H1 (cell line): ENCODE measurements at regions not wholly inside any gene's neighbourhood (a gene's known extent, or its start where the extent isn't known, plus 50 kb on each side); places are given as distances from the start of the nearest gene placed in this dataset.

Source experiments
- CTCF ChIA-PET: fragments of 300-600 bp; sonication (Branson Sonifier 250); formaldehyde crosslinking; loops from one replicate; lab custom pipeline; 2021; ENCODE audit not compliant: partially characterized antibody; lab: Charles Lee
- POLR2A ChIA-PET: fragments of 300-600 bp; sonication (Branson Sonifier 250); formaldehyde crosslinking; loops from one replicate; lab custom pipeline; 2021; ENCODE audit warnings: inconsistent platforms; ENCODE audit not compliant: partially characterized antibody; lab: Charles Lee
- DNase-seq, 2 experiments: peaks; one replicate each; pipeline versions ENCODE4 v3.0.0 to v3.0.0-alpha.2; 2010 to 2022; ENCODE audit warnings: low spot score in 2 of 2, low read depth in 1 of 2, mixed read lengths in 1 of 2
- FAIRE-seq: peaks from 2 replicates; lab custom pipeline; 2011; peaks lifted over from hg19 to GRCh38; lab: Jason Lieb, UNC
- H2AFZ ChIP-seq: 2 replicates; pipeline ENCODE4 v1.8.1; 2012; ENCODE audit warnings: low read length, inconsistent platforms
- H2AK5ac ChIP-seq: 2 replicates; pipeline ENCODE4 v1.6.1; 2013; ENCODE audit warnings: low read depth, low read length
- H2BK120ac ChIP-seq: replicated peaks from 2 replicates; pipeline ENCODE3; 2013; ENCODE audit warnings: low read depth, low read length, inconsistent platforms
- H2BK12ac ChIP-seq: 2 replicates; pipeline ENCODE4 v1.6.1; 2013; ENCODE audit warnings: low read depth, low read length
- H2BK15ac ChIP-seq: 2 replicates; pipeline ENCODE4 v1.6.1; 2013; ENCODE audit warnings: low read length
- H2BK20ac ChIP-seq: 2 replicates; pipeline ENCODE4 v1.6.1; 2013; ENCODE audit warnings: low read length
- H2BK5ac ChIP-seq: 2 replicates; pipeline ENCODE4 v1.6.1; 2013; ENCODE audit warnings: low read depth, low read length
- H3K14ac ChIP-seq: 2 replicates; pipeline ENCODE4 v1.6.1; 2013; ENCODE audit warnings: inconsistent platforms; ENCODE audit not compliant: insufficient read length
- H3K18ac ChIP-seq: 2 replicates; pipeline ENCODE4 v1.6.1; 2013; ENCODE audit warnings: low read length; ENCODE audit errors: extremely low read depth
- H3K23ac ChIP-seq: 2 replicates; pipeline ENCODE4 v1.6.1; 2013; ENCODE audit warnings: inconsistent platforms; ENCODE audit not compliant: insufficient read length
- H3K23me2 ChIP-seq: 2 replicates; pipeline ENCODE4 v1.6.1; 2013; ENCODE audit warnings: low read depth, low read length
- H3K27ac ChIP-seq: 2 replicates; pipeline ENCODE4 v1.6.1; 2011; ENCODE audit warnings: low read depth, low read length, inconsistent platforms
- H3K27me3 ChIP-seq, 4 experiments: replicated peaks in 1 of 4; 1 replicate in 1 of 4; 2 replicates in 3 of 4; pipeline versions ENCODE4 v1.6.1 to v1.8.1; 2011 to 2013; ENCODE audit warnings: low read length in 3 of 4, mild to moderate bottlenecking in 3 of 4, inconsistent platforms in 2 of 4, mixed read lengths in 2 of 4, moderate library complexity in 1 of 4; ENCODE audit not compliant: control insufficient read depth in 3 of 4, insufficient read depth in 3 of 4; ENCODE audit errors: extremely low read depth in 1 of 4
- H3K36me3 ChIP-seq, 4 experiments: 2 replicates each; pipeline versions ENCODE4 v1.6.1 to v1.8.1; 2011 to 2013; ENCODE audit warnings: mild to moderate bottlenecking in 4 of 4, low read length in 3 of 4, moderate library complexity in 2 of 4, control low read depth in 1 of 4, inconsistent platforms in 1 of 4; ENCODE audit not compliant: insufficient read depth in 4 of 4, control insufficient read depth in 2 of 4
- H3K4ac ChIP-seq: replicated peaks from 2 replicates; pipeline ENCODE3; 2013; ENCODE audit warnings: low read length, low read depth, mixed read lengths, inconsistent platforms; ENCODE audit not compliant: insufficient read length
- H3K4me1 ChIP-seq, 4 experiments: replicated peaks in 1 of 4; 1 replicate in 1 of 4; 2 replicates in 3 of 4; pipeline versions ENCODE4 v1.6.1 to v1.8.1; 2011 to 2013; ENCODE audit warnings: low read length in 3 of 4, inconsistent platforms in 2 of 4, mixed read lengths in 1 of 4; ENCODE audit not compliant: insufficient read depth in 4 of 4, control insufficient read depth in 3 of 4
- H3K4me2 ChIP-seq, 2 experiments: 2 replicates each; pipeline versions ENCODE4 v1.6.1 to v1.8.1; 2011 to 2013; ENCODE audit warnings: low read depth in 2 of 2, low read length in 2 of 2, control low read depth in 1 of 2, inconsistent platforms in 1 of 2, mild to moderate bottlenecking in 1 of 2; ENCODE audit not compliant: insufficient read depth in 1 of 2
- H3K4me3 ChIP-seq, 4 experiments: fragments of 200-600, 300-600 bp in 1 of 4; sonication (generic), shearing (Covaris generic), sonication (Bioruptor Twin) in 1 of 4; 2 replicates each; pipeline versions ENCODE4 v1.5.1 to v1.8.1; 2011 to 2016; ENCODE audit warnings: low read length in 4 of 4, low read depth in 3 of 4, control low read depth in 2 of 4, inconsistent platforms in 2 of 4, mild to moderate bottlenecking in 2 of 4, mixed read lengths in 1 of 4, moderate library complexity in 1 of 4; ENCODE audit not compliant: insufficient read depth in 2 of 4; ENCODE audit errors: extremely low read depth in 1 of 4
- H3K56ac ChIP-seq: replicated peaks from 2 replicates; pipeline ENCODE3; 2013; ENCODE audit warnings: low read depth, mild to moderate bottlenecking, mixed read lengths, low read length, inconsistent platforms; ENCODE audit not compliant: insufficient read length
- H3K79me1 ChIP-seq: 2 replicates; pipeline ENCODE4 v1.6.1; 2013; ENCODE audit warnings: low read depth, low read length, control low read depth
- H3K79me2 ChIP-seq, 2 experiments: 2 replicates each; pipeline versions ENCODE4 v1.6.1 to v1.8.1; 2012 to 2013; ENCODE audit warnings: low read length in 2 of 2, mild to moderate bottlenecking in 2 of 2, inconsistent platforms in 1 of 2; ENCODE audit not compliant: insufficient read depth in 2 of 2, control insufficient read depth in 1 of 2
- H3K9ac ChIP-seq, 4 experiments: replicated peaks in 1 of 4; 1 replicate in 1 of 4; 2 replicates in 3 of 4; pipeline versions ENCODE4 v1.6.1 to v1.8.1; 2011 to 2013; ENCODE audit warnings: low read depth in 3 of 4, low read length in 3 of 4, control low read depth in 2 of 4, mild to moderate bottlenecking in 2 of 4, moderate library complexity in 2 of 4, inconsistent platforms in 1 of 4; ENCODE audit errors: extremely low read depth in 1 of 4
- H3K9me3 ChIP-seq, 2 experiments: 2 replicates each; pipeline versions ENCODE4 v1.6.1 to v1.8.1; 2012 to 2013; ENCODE audit warnings: mild to moderate bottlenecking in 2 of 2, moderate library complexity in 2 of 2, control low read depth in 1 of 2, inconsistent platforms in 1 of 2, low read depth in 1 of 2, low read length in 1 of 2, mixed read lengths in 1 of 2; ENCODE audit not compliant: insufficient read depth in 2 of 2
- H4K20me1 ChIP-seq, 2 experiments: replicated peaks in 1 of 2; 2 replicates each; pipeline versions ENCODE3 to v1.8.1; 2011 to 2013; ENCODE audit warnings: inconsistent platforms in 2 of 2, low read length in 2 of 2, mild to moderate bottlenecking in 1 of 2; ENCODE audit not compliant: insufficient read depth in 2 of 2, control insufficient read depth in 1 of 2
- H4K5ac ChIP-seq: 2 replicates; pipeline ENCODE4 v1.6.1; 2013; ENCODE audit warnings: low read length, low read depth, mixed read lengths, inconsistent platforms; ENCODE audit not compliant: insufficient read length
- H4K8ac ChIP-seq: 2 replicates; pipeline ENCODE4 v1.8.0; 2013; ENCODE audit warnings: mild to moderate bottlenecking, moderate library complexity, low read length, inconsistent platforms; ENCODE audit not compliant: insufficient read depth; ENCODE audit errors: extremely low read depth
- H4K91ac ChIP-seq: replicated peaks from 2 replicates; pipeline ENCODE3; 2013; ENCODE audit warnings: low read length, mixed read lengths, inconsistent platforms; ENCODE audit not compliant: insufficient read length
- EZH2 ChIP-seq: fragments of 200-600 bp; sonication (generic); IDR thresholded peaks from 2 replicates; pipeline ENCODE4 v1.7.1; 2012; ENCODE audit warnings: low read depth, mild to moderate bottlenecking, moderate library complexity, low read length, inconsistent platforms; ENCODE audit not compliant: severe bottlenecking
- GABPA ChIP-seq: IDR thresholded peaks from 2 replicates; pipeline ENCODE4 v1.6.1; 2011; ENCODE audit warnings: mild to moderate bottlenecking, low read length, moderate library complexity, borderline replicate concordance; ENCODE audit not compliant: insufficient read depth
- HDAC2 ChIP-seq, 2 experiments: fragments of 300-600 bp in 1 of 2; sonication (generic) in 1 of 2; IDR thresholded peaks; 2 replicates each; pipeline ENCODE4 v1.6.1; 2011 to 2012; ENCODE audit warnings: low read depth in 2 of 2, low read length in 2 of 2, mild to moderate bottlenecking in 2 of 2, moderate library complexity in 2 of 2, borderline replicate concordance in 1 of 2, inconsistent platforms in 1 of 2
- HDAC6 ChIP-seq: IDR thresholded peaks from one replicate; pipeline ENCODE4 v1.7.1; 2012; ENCODE audit warnings: low read depth, mild to moderate bottlenecking, inconsistent platforms, low read length, moderate library complexity
- JUND ChIP-seq: IDR thresholded peaks from 2 replicates; pipeline ENCODE4 v1.6.1; 2011; ENCODE audit warnings: mild to moderate bottlenecking, improper control_type of control experiment, low read length
- POLR2A ChIP-seq, 2 experiments: IDR thresholded peaks; 1 replicate in 1 of 2; 2 replicates in 1 of 2; pipeline ENCODE4 v1.6.1; 2011; ENCODE audit warnings: low read depth in 2 of 2, low read length in 2 of 2, mild to moderate bottlenecking in 2 of 2; ENCODE audit errors: control extremely low read depth in 1 of 2
- RNF2 ChIP-seq: fragments of 200-900, 300-1000 bp; sonication (generic); IDR thresholded peaks from 2 replicates; pipeline ENCODE4 v1.7.1; 2016; ENCODE audit warnings: borderline replicate concordance, low read depth, mild to moderate bottlenecking, antibody characterized with exemption, low read length; ENCODE audit not compliant: poor library complexity, severe bottlenecking; ENCODE audit errors: missing control alignments
- WGBS, 2 experiments: shearing (Covaris generic) in 1 of 2; methylation state at CpG; one replicate each; pipeline versions ENCODE4 v1.1.6 to v1.1.7; 2013 to 2015; ENCODE audit warnings: low lambda C conversion rate in 2 of 2, mixed read lengths in 2 of 2, inconsistent platforms in 1 of 2, low coverage in 1 of 2, missing lambda C conversion rate in 1 of 2; ENCODE audit not compliant: insufficient replicate concordance in 2 of 2, insufficient coverage in 1 of 2, insufficient read length in 1 of 2; ENCODE audit errors: extremely low coverage in 1 of 2, missing lambda C conversion rate in 1 of 2; 5-methylcytosine and 5-hydroxymethylcytosine counted together

DNA sequence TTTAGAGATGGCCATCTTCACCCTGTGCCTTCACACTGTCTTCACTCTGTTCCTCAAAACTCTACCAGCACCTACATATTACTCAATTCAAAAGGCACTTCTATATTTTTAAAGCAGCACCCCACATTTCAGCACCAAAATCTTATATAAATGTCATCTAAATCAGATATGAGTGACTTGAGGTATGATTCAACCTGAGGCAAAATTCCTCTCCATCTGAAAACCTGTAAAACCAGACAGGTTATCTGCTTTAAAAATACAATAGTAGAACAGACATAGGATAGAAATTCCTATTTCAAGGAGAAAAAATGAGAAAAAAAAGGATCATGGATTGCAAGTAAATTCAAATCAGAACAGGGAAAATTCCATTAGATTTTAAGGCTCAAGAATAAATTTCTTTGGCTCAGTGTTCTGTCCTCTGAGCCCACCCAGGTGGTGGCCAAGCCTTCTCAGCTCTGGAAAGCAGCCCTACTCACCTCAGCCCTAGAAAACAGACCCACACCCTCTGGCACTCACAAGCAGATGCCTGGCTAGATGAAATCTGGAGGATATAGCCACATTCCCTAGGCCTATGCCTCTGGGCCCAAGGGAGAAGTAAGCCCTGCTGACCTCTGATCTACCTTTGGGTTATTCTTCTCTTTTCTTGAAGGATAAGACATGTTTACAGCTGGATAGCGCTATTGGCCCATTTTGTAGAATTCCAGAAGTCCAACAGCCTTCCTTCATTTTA, 211.1 kb upstream of the XIST start:
- POLR2A ChIA-PET: no interaction called here
- H3K23ac ChIP-seq: no peak overlapping the region
- no peak for FAIRE-seq

More for the DNA sequence above, 211.1 kb upstream of the XIST start:
- no peak overlapping the region for H3K9ac ChIP-seq
- 70% methylated on average over 1 of the region's 1 CpG; no CpG with 5 or more reads in 1 of the 2 experiments for whole genome bisulfite sequencing, 2 experiments
- H3K56ac ChIP-seq: no peak overlapping the region
- H3K9me3 ChIP-seq: no peaks in the 10 kb centered on the region
- H3K23me2 ChIP-seq: no peaks in the 10 kb centered on the region
- H3K4me2 ChIP-seq: no peak overlapping the region
- H2BK12ac ChIP-seq: no peak overlapping the region
- no peaks in the 10 kb centered on the region for H3K79me1 ChIP-seq
- H4K20me1 ChIP-seq: no peaks in the 10 kb centered on the region
- H2AK5ac ChIP-seq: no peak overlapping the region
- H3K79me2 ChIP-seq: no peaks in the 10 kb centered on the region
- no peak overlapping the region for H2BK120ac ChIP-seq
- no peak overlapping the region for H3K27ac ChIP-seq
- H3K27me3 ChIP-seq: no peaks in the 10 kb centered on the region
- H3K4me3 ChIP-seq: no peak overlapping the region
- no peak overlapping the region for H4K91ac ChIP-seq
- no peak for DNase-seq
- H2AFZ ChIP-seq: no peak overlapping the region
- no peak overlapping the region for H4K5ac ChIP-seq
- H2BK5ac ChIP-seq: no peak overlapping the region
- no peak overlapping the region for H3K18ac ChIP-seq
- no peak overlapping the region for H3K4ac ChIP-seq
- TF ChIP-seq GABPA (no peak), JUND (no peak), RNF2 (no peak), HDAC6 (no peak), HDAC2 (IDR thresholded peaks at IDR 0.05; ENCODE audit: borderline replicate concordance in 1 of 2, low read depth in 2 of 2, low read length in 2 of 2) (no peak), POLR2A (IDR thresholded peaks at IDR 0.05; ENCODE audit: control extremely low read depth in 1 of 2, low read depth in 2 of 2, low read length in 2 of 2) (no peak), EZH2 (no peak)
- CTCF ChIA-PET: no interaction called here
- H2BK15ac ChIP-seq: no peak overlapping the region
- no peaks in the 10 kb centered on the region for H3K36me3 ChIP-seq
- H3K4me1 ChIP-seq: no peaks in the 10 kb centered on the region
- no peak overlapping the region for H4K8ac ChIP-seq
- no peak overlapping the region for H2BK20ac ChIP-seq
- no peak overlapping the region for H3K14ac ChIP-seq
